GM12875 (cell line): ENCODE measurements at regions not wholly inside any gene's neighbourhood (a gene's known extent, or its start where the extent isn't known, plus 50 kb on each side); places are given as distances from the start of the nearest gene placed in this dataset.

Source experiments
- H3K4me3 ChIP-seq: one replicate; pipeline ENCODE4 v1.5.1; 2011; ENCODE audit warnings: low read depth, low read length, control low read depth
- CTCF ChIP-seq: IDR thresholded peaks from 2 replicates; pipeline ENCODE4 v1.5.1; 2011; ENCODE audit warnings: low read depth, mild to moderate bottlenecking, control low read depth, inconsistent platforms, low read length, moderate library complexity, borderline replicate concordance; ENCODE audit not compliant: insufficient read depth

- H3K4me3 ChIP-seq = no peak overlapping the region
- no peak for TF ChIP-seq CTCF
Measured at GRCh38 chr6:93574299-93574698, 154.9 kb upstream of the EPHA7 start.

- H3K4me3 ChIP-seq = no peak overlapping the region
- TF ChIP-seq CTCF = no peak
Measured at GRCh38 chr6:93571346-93571745, 152.0 kb upstream of the EPHA7 start.

- TF ChIP-seq CTCF = no peak
- H3K4me3 ChIP-seq = no peak overlapping the region
Measured at GRCh38 chr6:93568169-93568568, 148.8 kb upstream of the EPHA7 start.

GRCh38 chr6:93567164-93567563 lies 147.8 kb upstream of the EPHA7 start:
- TF ChIP-seq CTCF = no peak

GRCh38 chr6:93566285-93566684 lies 146.9 kb upstream of the EPHA7 start:
- no peak for TF ChIP-seq CTCF
- H3K4me3 ChIP-seq = no peak overlapping the region

More at GRCh38 chr6:93567164-93567563, 147.8 kb upstream of the EPHA7 start:
- no peak overlapping the region for H3K4me3 ChIP-seq

- H3K4me3 ChIP-seq = no peak overlapping the region
- TF ChIP-seq CTCF = no peak
Measured at GRCh38 chr6:93562582-93562981, 143.2 kb upstream of the EPHA7 start.

- TF ChIP-seq CTCF = no peak
- H3K4me3 ChIP-seq = no peak overlapping the region
Measured at GRCh38 chr6:93555292-93555691, 135.9 kb upstream of the EPHA7 start.
